HFF-Myc (cell line): ENCODE measurements at regions not wholly inside any gene's neighbourhood (a gene's known extent, or its start where the extent isn't known, plus 50 kb on each side); places are given as distances from the start of the nearest gene placed in this dataset.
"Not testable (repeated sequence)": the region's sequence is repeated elsewhere in the genome, so short reads cannot be mapped to it uniquely, and the experiment has no call there.

Experiments used
- DNase-seq: peaks from one replicate; pipeline ENCODE4 v3.0.0-alpha.2; 2011; ENCODE audit warnings: low read depth; ENCODE audit errors: extremely low read depth
- H3K4me3 ChIP-seq: replicated peaks from 2 replicates; pipeline ENCODE4 v1.5.1; 2011; ENCODE audit warnings: low read depth, mild to moderate bottlenecking, control low read depth, low read length
- TF ChIP-seq, protein P1 (sequence below): IDR thresholded peaks from 2 replicates; pipeline ENCODE4 v1.5.1; 2012; ENCODE audit warnings: mild to moderate bottlenecking, low read depth, low read length, control low read depth; ENCODE audit errors: missing control alignments

DNA sequence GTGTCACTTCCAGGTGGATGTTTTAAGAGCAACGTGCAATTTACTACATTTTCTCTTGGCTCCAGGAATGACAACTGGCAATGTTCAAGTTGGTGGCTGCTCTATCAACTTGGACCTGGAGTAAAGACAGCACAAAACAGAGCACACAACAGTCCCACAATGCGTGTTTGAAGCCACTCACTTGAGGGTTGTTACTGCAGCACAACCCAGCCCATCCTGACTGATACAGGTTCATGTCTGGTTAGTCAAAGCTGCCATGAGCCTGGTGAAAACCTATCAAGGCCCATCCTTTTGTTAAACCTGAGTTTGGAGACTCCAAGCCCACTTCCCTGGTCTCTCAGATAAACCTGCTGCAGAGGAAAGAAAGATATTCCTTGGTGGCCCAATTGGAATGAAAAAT, 81.1 kb upstream of the LARP1 start:
- no peak for DNase-seq
- TF ChIP-seq, protein P1, sequence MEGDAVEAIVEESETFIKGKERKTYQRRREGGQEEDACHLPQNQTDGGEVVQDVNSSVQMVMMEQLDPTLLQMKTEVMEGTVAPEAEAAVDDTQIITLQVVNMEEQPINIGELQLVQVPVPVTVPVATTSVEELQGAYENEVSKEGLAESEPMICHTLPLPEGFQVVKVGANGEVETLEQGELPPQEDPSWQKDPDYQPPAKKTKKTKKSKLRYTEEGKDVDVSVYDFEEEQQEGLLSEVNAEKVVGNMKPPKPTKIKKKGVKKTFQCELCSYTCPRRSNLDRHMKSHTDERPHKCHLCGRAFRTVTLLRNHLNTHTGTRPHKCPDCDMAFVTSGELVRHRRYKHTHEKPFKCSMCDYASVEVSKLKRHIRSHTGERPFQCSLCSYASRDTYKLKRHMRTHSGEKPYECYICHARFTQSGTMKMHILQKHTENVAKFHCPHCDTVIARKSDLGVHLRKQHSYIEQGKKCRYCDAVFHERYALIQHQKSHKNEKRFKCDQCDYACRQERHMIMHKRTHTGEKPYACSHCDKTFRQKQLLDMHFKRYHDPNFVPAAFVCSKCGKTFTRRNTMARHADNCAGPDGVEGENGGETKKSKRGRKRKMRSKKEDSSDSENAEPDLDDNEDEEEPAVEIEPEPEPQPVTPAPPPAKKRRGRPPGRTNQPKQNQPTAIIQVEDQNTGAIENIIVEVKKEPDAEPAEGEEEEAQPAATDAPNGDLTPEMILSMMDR = no peak
- no peak overlapping the region for H3K4me3 ChIP-seq

DNA sequence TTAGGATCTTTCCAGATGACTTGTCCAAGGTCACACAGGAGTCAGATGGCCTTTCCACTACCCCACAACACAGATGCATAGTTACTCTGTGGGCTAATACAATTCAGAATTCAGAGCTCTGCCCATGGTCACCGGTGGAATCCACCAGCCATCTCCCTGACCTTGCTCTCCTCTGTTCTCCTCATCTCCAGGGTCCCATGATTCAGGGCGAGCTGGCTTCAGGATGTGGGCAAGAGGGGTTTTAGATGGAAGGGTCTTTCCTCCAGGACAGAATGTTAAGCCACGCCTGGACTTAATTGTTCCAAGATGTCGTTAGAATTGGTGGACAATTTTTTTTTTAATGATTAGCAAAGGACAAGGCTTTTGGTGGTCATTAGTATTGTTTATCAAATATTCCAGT, 81.7 kb upstream of the LARP1 start:
- no peak overlapping the region for H3K4me3 ChIP-seq
- TF ChIP-seq, protein P1 = no peak
- DNase-seq = no peak

DNA sequence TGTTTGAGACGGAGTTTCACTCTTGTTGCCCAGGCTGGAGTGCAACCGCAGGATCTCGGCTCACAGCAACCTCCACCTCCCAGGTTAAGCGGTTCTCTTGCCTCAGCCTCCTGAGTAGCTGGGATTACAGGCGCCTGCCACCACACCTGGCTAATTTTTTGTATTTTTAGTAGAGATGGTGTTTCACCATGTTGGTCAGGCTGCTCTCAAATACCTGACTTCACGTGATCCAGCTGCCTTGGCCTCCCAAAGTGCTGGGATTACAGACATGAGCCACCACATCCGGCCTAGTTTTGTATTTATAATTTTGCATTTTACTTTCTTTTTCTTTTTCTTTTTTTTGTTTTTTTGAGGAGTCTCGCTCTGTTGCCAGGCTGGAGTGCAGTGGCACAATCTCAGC, 85.3 kb upstream of the LARP1 start:
- H3K4me3 ChIP-seq, DNase-seq: not testable (repeated sequence)

DNA sequence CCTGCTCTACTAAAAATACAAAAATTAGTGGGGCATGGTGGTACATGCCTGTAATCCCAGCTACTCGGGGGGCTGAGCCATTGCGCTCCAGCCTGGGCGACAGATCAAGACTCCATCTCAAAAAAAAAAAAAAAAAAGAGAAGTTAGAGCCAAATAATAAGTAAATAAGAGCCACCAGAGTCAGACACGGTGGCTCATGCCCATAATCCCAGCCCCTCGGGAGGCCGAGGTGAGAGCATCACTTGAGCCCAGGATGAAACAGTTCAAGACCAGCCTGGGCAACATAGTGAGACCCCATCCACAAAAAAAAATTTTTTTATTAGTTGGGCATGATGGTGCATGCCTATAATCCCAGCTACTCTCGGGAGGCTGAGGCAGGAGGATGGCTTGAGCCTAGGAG, 85.8 kb upstream of the LARP1 start:
- H3K4me3 ChIP-seq = no peak overlapping the region
- DNase-seq = no peak
- TF ChIP-seq, protein P1 = no peak

DNA sequence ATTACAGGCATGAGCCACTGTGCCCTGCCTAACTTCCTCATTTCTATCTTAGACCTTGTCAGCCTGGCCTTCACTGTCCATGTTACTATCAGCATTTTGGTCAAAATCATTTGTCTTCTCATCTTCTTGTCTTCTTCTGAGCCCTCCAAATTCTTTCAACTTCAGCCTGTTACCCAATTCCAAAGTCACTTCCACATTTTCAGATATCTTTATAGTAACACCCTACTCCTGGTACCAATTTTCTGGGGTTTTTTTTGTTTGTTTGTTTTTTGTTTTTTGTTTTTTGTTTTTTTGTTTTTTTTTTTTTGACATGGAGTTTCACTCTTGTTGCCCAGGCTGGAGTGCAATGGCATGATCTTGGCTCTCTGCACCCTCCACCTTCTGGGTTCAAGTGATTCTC, 90.3 kb upstream of the LARP1 start:
- no peak for DNase-seq

DNA sequence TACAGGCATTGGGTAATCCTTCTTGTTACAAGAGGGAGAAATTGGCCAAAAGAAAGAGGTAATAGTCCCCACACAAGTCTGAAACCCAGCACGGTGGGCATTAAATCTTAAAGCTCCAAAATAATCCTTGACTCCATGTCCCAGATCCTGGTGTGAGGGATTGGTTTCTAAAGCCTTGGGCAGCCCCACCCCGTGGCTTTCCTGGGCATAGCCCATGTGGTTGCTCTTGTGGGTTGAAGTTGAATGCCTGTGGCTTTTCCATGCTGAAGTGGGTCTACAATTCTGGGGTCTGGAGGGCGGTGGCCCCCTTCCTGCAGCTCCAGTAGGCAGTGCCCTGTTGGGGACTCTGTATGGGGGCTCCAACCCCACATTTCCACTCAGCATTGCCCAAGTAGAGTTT, 91.8 kb upstream of the LARP1 start:
- H3K4me3 ChIP-seq = no peak overlapping the region
- DNase-seq = no peak
- TF ChIP-seq, protein P1 = no peak

More for the DNA sequence above, 90.3 kb upstream of the LARP1 start:
- no peak overlapping the region for H3K4me3 ChIP-seq
- TF ChIP-seq, protein P1 = no peak

DNA sequence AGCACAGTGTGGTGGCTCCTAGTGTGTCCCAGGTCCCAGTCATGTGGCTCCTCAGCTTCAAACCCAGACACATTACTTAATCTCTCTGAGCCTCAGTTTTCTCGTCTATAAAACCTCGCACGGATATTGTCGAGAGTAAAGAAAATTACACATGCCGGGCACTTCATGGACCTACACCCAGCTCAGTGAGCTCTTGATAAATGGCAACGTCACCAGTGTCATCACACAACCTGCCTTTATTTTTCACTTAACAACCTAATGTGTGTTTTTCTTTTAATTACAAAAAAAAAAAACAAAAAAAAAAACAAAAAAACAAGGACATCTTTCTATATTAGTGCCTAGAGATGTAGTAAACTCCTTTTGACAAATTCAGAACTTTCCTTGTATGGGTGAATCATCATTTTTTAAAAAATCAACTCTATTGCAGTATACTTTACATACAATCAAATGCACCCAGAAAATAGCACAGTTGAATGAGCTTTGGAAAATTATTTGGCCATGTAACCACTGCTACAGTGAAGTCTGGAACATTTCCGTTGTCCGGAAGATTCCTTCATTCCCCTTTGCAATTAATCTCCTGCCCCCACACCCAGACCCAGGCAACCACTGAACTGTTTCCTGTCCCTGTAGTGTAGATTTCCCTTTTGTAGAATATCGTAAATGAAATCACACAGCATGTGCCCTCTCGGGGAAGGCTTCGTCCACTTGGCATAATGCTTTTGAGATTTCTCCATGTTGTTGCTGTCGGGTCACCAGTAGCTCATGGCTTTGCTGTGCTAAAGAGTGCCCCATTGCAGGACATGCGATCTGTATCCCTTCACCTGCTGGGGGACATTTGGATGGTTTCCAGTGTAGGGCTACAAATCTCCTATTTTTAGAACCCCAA, 100.4 kb upstream of the LARP1 start:
- H3K4me3 ChIP-seq = no peak overlapping the region
- TF ChIP-seq, protein P1 = no peak
- no peak for DNase-seq
